Brain microvascular endothelial cell (primary cell): ENCODE measurements at regions not wholly inside any gene's neighbourhood (a gene's known extent, or its start where the extent isn't known, plus 50 kb on each side); places are given as distances from the start of the nearest gene placed in this dataset.

Experiments used
- DNase-seq: peaks from one replicate; pipeline ENCODE4 v3.0.0-alpha.2; 2020
- H3K27ac ChIP-seq: fragments of 250-450 bp; sonication (Bioruptor Pico); 2 replicates; pipeline ENCODE4 v1.5.1; 2020; ENCODE audit warnings: mild to moderate bottlenecking, moderate library complexity
- H3K27me3 ChIP-seq: fragments of 250-450 bp; sonication (Bioruptor Pico); replicated peaks from 2 replicates; pipeline ENCODE4 v1.5.1; 2020; ENCODE audit warnings: mild to moderate bottlenecking
- H3K36me3 ChIP-seq: fragments of 250-450 bp; sonication (Bioruptor Pico); replicated peaks from 2 replicates; pipeline ENCODE4 v1.5.1; 2020; ENCODE audit warnings: mild to moderate bottlenecking
- H3K4me3 ChIP-seq: 2 replicates; pipeline ENCODE4 v1.5.1; 2011; ENCODE audit warnings: low read depth, mild to moderate bottlenecking, control low read depth, low read length, moderate library complexity
- in situ Hi-C: cut with HindIII; loops from 2 replicates; pipeline ENCODE4 v1.10.0; 2017; ENCODE audit warnings: low sequenced_read_pairs, low pct_ligation_motif_present
- TF ChIP-seq, protein P1 (sequence below): IDR thresholded peaks from 2 replicates; pipeline ENCODE4 v1.5.1; 2011; ENCODE audit warnings: low read depth, mild to moderate bottlenecking, moderate library complexity, low read length, control low read depth, inconsistent platforms; ENCODE audit errors: missing control alignments

GRCh38 chr3:162498626-162499025 lies 1002.0 kb downstream of the OTOL1 start:
- no peak overlapping the region for H3K4me3 ChIP-seq
- no peaks in the 10 kb centered on the region for H3K27me3 ChIP-seq
- TF ChIP-seq, protein P1, sequence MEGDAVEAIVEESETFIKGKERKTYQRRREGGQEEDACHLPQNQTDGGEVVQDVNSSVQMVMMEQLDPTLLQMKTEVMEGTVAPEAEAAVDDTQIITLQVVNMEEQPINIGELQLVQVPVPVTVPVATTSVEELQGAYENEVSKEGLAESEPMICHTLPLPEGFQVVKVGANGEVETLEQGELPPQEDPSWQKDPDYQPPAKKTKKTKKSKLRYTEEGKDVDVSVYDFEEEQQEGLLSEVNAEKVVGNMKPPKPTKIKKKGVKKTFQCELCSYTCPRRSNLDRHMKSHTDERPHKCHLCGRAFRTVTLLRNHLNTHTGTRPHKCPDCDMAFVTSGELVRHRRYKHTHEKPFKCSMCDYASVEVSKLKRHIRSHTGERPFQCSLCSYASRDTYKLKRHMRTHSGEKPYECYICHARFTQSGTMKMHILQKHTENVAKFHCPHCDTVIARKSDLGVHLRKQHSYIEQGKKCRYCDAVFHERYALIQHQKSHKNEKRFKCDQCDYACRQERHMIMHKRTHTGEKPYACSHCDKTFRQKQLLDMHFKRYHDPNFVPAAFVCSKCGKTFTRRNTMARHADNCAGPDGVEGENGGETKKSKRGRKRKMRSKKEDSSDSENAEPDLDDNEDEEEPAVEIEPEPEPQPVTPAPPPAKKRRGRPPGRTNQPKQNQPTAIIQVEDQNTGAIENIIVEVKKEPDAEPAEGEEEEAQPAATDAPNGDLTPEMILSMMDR = no peak
- no peak for DNase-seq
- in situ Hi-C loops = no loop called here
- no peak overlapping the region for H3K27ac ChIP-seq
- H3K36me3 ChIP-seq = no peaks in the 10 kb centered on the region

DNA sequence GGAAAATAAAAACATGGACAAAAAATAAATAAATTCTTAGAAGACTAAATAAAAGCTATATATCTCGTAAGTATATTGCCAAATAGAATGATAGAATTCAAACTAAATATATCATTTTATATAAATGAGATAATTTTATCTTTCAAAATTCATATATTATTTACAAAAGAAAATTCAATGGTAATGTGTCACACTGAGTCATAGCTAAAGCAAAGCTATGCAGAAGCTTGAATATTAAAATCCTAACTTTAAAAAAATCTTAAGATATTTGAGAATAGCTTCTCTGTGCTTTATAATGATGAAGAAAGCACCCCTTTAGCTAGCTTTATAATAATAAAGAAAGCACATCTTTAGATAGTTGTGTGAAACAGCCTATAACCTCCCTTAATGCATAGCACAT lies 1010.8 kb downstream of the OTOL1 start:
- TF ChIP-seq, protein P1 = no peak
- no peak for DNase-seq
- H3K4me3 ChIP-seq = no peak overlapping the region
- no peak overlapping the region for H3K27ac ChIP-seq
- H3K27me3 ChIP-seq = no peaks in the 10 kb centered on the region
- no peaks in the 10 kb centered on the region for H3K36me3 ChIP-seq
- in situ Hi-C loops = no loop called here

DNA sequence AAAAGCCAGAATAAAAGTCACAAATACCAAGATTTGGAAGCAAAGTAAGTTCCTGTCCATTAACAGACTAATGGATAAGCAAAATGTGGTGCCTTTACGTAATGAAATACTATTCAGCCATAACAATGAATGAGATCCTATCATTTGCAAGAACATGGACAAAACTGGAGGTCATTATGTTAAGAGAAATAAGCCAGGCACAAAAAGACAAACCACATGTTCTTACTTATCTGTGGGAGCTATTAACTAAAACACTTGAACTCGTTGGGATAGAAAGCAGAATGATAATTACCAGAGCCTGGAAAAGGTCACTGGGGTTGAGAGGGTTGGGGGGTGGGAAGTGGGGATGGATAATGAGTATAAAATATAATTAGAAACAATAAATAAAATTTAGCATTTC lies 1015.9 kb downstream of the OTOL1 start:
- no peaks in the 10 kb centered on the region for H3K27me3 ChIP-seq
- H3K4me3 ChIP-seq = no peak overlapping the region
- TF ChIP-seq, protein P1 = no peak
- no peaks in the 10 kb centered on the region for H3K36me3 ChIP-seq
- in situ Hi-C loops = no loop called here
- no peak overlapping the region for H3K27ac ChIP-seq
- DNase-seq = no peak

- H3K36me3 ChIP-seq = no peaks in the 10 kb centered on the region
- TF ChIP-seq, protein P1 = no peak
- in situ Hi-C loops = no loop called here
- DNase-seq = no peak
- H3K27ac ChIP-seq = no peak overlapping the region
- no peaks in the 10 kb centered on the region for H3K27me3 ChIP-seq
- no peak overlapping the region for H3K4me3 ChIP-seq
Measured at GRCh38 chr3:162517110-162517509, 1020.5 kb downstream of the OTOL1 start.

DNA sequence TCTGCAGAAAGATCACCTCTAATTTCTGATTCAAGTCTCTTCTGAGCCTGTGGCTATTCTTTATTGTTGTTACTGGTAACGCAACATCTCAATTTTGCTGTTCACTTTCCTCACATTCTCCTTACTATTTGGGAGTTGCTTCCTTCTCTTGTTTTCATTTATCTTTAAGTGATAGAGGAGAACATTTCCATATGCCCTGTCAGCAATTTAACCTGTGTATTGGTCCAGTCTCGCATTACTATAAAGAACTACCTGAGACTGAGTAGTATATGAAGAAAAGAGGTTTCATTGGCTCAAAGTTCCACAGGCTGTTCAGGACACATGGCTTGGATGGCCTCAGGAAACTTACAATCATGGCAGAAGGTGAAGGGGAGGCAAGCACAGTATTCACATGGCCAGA lies 1025.1 kb downstream of the OTOL1 start:
- in situ Hi-C loops = no loop called here

More for the DNA sequence above, 1025.1 kb downstream of the OTOL1 start:
- TF ChIP-seq, protein P1 = no peak
- Histone ChIP-seq H3K36me3 (no peaks in the 10 kb centered on the region), H3K4me3 (no peak overlapping the region), H3K27ac (no peak overlapping the region), H3K27me3 (no peaks in the 10 kb centered on the region)
- DNase-seq = no peak
